Hepatocyte (in vitro differentiated cells): ENCODE measurements at regions not wholly inside any gene's neighbourhood (a gene's known extent, or its start where the extent isn't known, plus 50 kb on each side); places are given as distances from the start of the nearest gene placed in this dataset.

Experiments used
- EZH2 ChIP-seq: fragments of 200-600 bp; sonication (generic); IDR thresholded peaks from 2 replicates; pipeline ENCODE4 v1.6.1; 2016; ENCODE audit warnings: antibody characterized with exemption, mild to moderate bottlenecking, borderline replicate concordance
- EZH2phosphoT487 ChIP-seq: fragments of 200-600 bp; sonication (generic); IDR thresholded peaks from one replicate; pipeline ENCODE4 v1.6.1; 2018; ENCODE audit warnings: antibody characterized with exemption, mild to moderate bottlenecking, low read depth, moderate library complexity; ENCODE audit not compliant: unreplicated experiment, severe bottlenecking
- TF ChIP-seq, protein P1 (sequence below): fragments of 200-600 bp; sonication (generic); IDR thresholded peaks from 2 replicates; pipeline ENCODE4 v1.5.1; 2016; ENCODE audit warnings: antibody characterized with exemption, mild to moderate bottlenecking; ENCODE audit not compliant: poor library complexity

GRCh38 chr17:56724664-56725063 lies 109.1 kb downstream of the C17orf67 start:
- TF ChIP-seq EZH2 (no peak), EZH2phosphoT487 (no peak)
- TF ChIP-seq, protein P1, sequence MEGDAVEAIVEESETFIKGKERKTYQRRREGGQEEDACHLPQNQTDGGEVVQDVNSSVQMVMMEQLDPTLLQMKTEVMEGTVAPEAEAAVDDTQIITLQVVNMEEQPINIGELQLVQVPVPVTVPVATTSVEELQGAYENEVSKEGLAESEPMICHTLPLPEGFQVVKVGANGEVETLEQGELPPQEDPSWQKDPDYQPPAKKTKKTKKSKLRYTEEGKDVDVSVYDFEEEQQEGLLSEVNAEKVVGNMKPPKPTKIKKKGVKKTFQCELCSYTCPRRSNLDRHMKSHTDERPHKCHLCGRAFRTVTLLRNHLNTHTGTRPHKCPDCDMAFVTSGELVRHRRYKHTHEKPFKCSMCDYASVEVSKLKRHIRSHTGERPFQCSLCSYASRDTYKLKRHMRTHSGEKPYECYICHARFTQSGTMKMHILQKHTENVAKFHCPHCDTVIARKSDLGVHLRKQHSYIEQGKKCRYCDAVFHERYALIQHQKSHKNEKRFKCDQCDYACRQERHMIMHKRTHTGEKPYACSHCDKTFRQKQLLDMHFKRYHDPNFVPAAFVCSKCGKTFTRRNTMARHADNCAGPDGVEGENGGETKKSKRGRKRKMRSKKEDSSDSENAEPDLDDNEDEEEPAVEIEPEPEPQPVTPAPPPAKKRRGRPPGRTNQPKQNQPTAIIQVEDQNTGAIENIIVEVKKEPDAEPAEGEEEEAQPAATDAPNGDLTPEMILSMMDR, result no peak
